ENCODE measurements at regions not wholly inside any gene's neighbourhood (a gene's known extent, or its start where the extent isn't known, plus 50 kb on each side); places are given as distances from the start of the nearest gene placed in this dataset.

DNA sequence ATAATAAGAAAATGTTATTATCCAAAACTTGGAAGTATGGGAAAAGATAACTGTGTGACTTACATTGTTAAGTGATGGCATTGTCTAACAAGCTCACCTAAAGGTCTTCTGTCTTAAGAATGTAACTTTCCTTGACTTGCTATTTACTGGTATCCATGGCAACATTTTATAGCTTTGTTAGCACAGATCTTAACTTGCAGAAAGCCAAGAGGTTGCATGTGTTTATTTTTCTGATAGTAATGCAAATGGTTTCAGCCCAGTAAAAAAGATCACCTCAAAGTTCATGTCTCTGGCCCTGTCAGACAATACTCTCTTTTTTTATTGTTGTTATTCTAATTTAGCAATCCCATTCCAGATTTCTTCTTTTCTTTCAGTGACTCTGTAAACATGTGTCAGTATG, 425.3 kb downstream of the SPRY1 start:
- no peak for DNase-seq

DNA sequence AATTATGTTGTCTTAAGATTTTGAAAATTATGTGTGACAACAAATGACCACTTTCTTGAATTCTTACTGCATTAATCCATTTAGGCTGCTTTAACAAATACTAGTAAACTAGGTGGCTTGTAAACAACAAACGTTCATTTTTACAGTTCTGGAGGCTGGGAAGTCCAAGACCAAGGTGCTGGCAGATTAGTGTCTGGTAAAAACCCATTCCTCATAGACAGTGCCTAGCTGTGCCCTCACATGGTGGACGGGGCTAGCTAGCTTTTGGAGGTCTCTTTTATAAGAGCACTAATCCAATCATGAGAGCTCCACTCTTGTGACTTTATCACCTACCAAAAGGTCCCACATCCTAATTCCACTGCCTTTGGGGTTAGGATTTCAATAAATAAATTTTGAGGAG, 425.8 kb downstream of the SPRY1 start:
- DNase-seq: no peak

DNA sequence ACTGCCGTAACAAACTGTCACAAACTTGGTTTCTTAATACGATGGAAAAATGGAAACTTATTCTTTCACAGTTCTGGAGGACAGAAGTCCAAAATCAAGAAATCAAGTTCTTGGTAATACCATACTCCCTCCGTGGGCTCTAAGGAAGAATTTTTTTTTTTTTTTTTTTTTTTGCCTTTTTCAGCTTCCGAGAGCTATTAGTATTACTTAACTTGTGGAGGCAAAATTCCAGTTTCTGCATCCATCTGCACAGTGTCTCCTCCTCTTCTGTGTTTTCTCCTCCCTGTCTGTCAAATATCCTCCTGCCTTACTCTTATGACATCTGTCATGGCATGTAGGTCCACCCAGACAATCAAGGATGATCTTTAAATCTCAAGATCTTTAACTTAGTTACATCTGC, 426.6 kb downstream of the SPRY1 start:
- no peak for DNase-seq

DNA sequence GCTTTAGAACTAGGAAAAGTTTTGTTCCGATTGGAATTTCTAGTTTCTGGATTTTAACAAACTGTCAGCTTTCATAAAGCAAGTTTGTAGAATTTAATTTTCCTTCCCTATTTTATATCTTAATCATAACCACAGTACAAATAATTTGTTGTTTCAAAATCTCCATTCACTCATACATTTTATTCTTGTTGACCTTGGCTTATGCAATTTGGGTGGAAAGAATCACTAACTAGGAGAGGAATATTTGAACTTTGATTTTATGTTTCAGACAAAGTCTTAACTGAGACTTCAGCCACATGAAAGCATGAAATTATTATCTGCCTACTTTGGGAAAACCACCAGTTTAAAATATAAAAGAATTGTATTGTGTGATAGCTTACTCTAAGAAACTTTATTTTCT, 427.9 kb downstream of the SPRY1 start:
- DNase-seq: no peak

DNA sequence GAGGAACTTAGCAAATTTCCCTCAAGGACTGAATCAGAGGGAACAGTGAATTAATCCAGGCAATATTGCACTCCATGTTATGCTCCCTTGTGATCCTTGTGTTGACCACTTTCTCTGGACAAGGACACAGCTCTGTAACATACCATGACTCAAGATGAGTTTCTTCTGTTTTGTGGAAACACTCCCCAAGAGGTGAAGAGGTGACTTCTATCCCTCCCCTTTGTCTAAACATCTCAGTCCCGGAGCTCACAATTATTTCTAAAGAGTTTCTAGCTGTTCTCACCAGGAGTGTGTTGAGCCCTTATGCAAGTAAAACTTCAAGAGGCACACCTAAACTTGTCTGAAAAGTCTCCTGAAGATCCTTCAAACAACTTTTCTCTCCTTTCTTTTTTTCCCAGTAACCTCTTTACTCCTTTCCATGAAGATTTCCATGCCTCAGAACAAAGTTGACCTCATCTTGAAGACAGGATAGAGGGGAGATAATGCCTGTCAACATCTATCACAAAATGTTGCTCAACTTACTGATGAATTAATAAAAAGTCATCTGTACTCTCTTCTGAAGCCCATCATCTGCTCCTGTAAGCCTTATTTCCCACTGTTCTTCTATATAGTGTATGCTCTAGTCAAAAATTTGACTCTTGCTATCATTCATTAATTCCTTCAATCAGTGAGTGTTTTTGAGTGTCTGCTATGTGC, 429.1 kb downstream of the SPRY1 start:
- no peak for DNase-seq

DNA sequence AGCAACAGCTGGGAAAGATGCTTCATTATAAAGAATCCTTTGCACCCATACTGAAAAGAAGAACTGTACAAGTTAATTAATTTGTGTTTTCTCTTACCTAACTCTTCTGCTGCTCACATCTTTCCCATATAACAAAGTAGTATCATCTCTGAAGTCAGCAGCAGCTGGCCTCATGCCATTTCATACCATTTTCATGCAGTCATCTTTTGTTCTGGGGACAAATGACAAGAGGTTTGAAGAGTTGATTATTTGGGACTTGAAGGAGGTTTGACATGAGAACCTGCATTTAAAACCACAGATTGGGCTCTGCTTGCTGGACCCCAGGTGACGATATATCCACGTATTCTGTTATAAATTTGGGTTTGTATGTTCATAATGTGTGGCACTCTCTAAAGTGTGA, 430.3 kb downstream of the SPRY1 start:
- no peak for DNase-seq

DNA sequence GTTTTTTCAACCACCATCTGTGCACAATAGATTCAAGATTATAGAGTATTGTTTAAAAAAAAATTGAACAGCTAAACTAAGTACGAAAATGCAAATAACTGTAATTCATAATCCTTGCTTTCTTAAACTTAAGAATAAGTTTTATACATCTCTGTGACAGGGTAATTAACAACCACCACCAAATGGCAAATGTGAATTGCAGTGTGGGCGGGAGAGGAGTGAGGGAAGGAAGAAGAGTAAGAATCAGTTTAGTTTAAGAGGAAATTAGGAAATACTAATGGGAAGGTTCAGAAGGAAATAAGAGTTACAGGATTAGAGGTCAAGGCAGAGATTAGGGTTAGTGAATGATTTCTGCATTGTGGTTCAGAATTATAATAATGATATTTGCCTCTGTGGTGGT, 430.9 kb downstream of the SPRY1 start:
- DNase-seq: no peak

DNA sequence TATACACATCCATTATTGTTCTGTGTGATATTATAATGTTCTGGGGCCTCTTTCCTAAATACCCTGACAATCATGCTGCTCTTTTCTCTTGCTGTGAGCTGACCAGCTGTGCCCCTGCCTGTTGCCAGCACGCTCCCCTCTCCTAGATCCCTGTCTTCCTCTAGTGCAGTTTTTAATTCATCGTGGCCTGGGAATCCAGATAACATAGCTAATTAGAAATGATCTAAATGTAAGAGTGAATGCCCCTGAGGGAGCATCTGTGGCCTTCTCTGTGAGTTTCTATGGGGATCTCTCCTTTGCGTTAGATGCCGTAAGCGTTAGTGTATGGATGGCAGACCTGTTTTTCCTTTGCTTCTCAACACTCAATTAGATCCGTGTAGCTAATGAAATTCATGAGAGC, 434.3 kb downstream of the SPRY1 start:
- DNase-seq: no peak

DNA sequence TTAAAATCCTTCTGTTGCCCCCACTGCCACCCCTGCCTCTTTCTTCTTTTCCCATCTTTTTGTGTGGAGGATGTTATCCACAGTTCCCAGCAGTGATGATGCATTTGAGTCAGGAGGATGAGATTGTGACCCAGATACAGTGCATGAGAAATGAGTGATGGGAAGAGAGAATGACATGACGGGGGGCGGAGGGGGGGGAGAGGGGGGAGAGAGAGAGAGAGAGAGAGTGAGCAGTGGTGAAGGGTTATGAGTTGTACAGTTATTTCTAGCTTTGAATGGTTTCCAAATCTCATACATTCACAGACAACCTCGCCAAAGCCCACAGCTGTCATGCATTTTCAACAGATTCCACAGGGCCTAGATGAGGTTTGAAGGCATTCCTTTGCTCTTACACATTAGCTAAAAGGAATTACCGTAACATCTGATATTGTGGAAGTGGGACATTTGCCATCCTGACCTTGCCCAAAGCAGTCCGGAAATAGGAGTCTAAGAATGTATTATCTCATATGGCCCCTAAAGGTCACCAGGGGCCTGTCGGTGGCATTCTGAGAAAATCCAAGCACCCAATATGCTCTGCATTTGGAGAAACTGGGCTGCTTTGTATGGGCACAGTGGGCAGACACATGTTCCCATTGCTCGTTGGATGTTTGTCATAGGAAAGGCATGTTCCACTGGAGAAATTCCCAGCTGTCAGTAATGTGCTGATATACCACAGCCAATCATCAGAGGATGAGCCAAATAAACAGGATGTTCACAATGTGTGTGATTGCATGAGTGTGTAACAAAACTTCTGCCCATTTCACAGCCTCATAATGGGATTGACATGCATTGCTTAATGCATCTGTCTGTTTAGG, 435.8 kb downstream of the SPRY1 start:
- DNase-seq: no peak

DNA sequence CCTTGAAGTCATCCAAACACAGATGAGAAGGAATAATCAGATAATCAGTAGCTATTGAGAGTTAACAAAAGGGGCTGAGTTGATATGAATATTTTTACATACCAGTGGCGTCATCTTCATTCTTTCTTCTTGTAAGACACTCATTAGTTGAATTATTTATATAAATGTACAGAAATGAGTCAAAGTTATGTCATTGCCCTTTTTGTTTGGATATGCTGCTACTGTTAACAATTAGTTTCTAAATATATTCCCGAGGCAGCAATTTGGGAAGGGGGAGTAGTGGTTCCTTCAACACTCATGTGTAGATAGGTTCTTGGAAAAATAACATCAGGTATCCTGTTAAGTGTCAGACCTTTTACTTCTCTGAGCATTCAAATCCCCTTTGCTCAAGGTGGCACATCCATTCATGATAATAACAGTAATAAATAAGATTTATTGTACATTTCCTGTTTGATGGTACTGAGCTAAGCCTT, 436.6 kb downstream of the SPRY1 start:
- no peak for DNase-seq

DNA sequence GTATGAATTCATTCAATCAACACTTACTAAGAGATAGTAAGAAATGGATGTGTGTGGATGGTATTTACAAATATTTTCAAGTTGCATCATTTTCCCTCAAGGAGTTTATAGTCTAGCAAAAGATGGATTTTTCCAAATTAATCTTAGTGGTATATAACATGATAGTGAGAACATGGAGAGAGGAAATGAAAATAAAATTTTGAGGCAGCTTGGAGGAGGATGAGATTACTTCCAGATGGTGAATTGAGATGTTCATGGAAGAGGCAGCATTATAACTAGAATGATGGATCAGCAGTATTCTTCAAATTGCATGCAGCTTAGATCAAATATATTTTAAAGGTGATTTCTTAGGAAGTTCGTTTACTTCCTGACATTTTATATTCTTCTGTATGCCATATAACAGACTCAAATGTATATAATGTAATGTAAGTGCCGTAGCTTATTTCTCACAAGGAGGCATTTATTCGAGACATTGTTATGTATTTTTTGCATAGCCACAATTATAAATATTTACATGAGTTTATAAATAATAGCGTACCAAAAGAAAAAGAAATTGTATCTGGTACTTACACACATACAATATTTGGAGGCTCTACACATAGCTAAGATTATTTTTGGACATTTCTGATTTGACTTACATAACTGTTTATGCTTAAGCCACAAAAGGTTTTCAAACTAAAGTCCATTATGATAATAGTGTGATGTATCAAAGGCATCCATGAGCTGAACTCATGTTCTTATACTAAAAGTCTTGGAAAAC, 439.4 kb downstream of the SPRY1 start:
- no peak for DNase-seq

DNA sequence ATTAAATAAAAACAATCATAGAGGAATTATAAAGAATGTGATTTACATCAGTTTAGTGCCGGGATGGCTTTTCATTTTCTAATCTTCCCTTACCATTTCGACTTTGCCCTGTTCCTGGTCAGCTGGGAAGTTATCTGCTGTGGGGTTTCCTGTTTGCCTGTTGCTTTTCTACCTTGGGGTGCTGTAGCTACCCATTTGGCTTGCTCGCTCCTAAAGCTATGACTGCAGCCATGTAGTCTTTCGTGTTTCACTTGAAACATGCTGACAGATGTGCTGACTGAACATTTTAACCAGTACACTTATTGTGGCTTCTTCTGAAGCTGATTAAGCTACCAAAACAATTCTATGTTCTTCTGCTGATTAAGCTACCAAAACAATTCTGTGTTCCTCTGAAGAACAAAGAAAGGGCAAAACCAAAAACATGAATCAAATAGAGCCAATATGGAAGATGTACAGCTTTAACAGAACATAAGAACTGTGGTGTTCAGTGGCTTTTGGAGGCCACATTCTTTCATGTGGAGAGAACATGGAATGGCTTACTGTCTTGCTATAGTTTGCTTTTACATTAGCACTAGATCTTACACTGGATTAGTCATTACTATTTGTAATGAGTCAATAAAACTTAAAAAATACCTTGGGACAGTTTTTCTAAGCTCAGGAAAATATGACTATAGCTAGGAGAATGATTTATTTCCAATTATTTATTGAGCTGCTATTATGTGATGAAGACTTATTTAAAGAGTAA, 440.4 kb downstream of the SPRY1 start:
- DNase-seq: no peak

DNA sequence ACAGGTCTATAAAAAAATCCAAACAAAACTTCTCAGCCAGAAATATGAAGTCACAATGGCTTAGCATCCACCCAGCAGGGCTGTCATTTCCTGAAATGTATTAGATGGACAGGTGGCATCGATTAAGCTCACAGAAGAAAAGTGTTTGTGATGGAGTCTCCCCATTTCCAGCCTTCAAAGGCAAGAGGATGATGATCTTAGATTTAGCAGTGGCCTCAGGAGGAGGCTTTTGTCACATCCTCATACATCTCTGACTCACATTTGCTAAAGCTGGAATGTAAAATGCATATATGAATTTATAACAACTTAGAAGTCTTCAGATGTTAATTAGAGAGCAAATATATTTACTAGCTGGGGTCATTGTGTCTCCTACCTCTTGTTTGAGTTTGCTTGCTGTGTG, 441.9 kb downstream of the SPRY1 start:
- DNase-seq: no peak

DNA sequence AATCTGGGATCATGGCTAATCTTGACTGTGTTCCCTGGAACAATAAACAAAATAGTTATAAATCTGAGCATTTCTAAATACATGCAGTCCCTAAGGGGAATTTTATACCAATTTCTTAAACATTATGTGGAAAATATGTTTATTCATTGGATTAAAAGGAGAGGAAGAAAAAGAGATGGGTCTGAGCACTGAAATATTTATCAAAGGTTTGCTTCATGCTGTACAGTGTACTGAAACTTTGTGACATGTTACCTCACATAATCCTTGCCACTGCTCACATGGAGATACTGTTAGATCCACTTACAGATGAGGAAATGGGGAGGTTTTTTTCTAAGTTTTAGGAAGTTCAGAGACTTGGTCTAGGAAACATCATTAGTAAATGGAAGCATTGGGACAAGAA, 443.6 kb downstream of the SPRY1 start:
- DNase-seq: no peak

DNA sequence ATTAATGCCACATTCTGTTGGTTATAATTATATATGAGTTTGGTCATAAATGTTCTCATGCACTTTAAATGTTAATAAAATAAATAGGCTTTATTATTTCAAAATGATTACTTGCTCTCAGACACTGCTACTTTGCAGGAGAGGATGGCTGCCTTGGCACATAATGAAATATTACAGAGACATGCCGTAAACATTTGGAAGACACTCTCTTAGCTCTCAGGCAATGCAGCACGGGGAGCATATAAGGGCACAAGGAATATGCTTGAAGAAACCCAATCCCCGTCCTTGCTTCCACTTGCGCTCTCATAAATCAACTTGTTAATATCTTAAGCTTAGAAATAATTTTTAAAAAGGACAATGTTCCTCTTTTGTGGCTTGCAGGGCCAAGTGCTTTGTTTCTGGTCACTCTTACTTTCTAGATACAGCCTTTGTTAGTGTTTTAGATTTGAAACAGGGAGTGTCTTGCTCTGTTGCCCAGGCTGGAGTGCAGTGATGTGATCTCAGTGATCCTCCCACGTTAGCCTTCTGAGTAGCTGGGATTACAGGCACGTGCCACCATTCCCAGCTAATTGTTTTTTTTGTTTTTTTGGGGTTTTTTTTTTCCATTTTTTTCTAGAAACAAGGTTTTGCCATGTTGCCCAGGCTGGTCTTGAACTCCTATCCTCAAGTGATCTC, 445.0 kb downstream of the SPRY1 start:
- no peak for DNase-seq

DNA sequence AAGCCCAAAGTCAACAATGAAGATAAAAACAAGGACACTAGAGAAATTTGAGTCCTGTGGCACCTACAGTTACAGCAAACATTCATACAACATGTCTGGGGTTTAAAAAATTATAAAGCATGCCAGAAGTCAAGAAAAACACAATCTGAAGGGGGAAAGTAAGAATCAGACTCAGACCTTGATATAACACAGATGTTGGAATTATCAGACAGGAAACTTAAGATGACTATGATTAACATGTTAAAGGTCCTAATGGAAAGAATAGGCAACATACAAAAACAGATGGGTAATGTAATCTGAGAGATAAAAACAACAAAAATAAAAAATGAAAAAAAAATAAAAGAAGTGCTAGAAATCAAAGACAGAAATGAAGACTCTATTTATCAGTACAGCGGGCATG, 446.5 kb downstream of the SPRY1 start:
- no peak for DNase-seq

DNA sequence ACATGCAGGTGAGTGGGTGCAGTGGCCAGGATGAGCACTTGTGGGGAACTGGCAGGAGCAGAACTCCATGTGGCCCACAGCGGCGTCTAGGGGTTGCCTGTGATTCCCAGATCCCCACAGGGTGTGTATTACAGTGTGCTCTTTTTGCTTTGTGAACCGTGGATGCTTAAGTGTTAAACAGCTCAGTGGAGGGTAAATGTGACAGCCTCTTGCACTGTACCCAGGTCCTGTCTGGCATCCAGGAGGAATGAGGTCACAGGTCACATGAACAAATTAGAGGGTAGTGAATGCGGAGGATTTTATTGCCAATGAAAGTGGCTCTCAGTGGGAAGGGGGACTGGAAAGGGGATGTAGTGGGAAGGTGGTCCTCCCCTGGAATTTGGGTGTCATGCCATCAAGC, 447.8 kb downstream of the SPRY1 start:
- no peak for DNase-seq

DNA sequence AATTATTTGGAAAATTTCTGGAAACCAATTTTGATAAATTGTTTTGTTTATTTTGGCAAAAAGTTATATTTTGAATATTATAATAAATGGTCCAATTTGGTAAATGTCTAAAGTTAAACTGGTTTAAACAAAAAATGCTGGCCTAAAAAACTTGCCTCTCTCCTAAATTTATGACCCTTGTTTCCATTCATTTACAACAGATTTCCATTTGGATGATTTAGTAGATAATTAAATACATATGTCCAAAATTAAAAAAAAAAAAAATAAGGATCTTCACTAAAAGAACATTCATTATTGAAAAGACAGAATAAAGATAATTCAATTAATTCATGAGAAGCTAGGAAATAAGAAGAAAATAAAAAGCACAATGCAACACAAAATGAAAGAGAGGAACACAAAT, 449.5 kb downstream of the SPRY1 start:
- no peak for DNase-seq

DNA sequence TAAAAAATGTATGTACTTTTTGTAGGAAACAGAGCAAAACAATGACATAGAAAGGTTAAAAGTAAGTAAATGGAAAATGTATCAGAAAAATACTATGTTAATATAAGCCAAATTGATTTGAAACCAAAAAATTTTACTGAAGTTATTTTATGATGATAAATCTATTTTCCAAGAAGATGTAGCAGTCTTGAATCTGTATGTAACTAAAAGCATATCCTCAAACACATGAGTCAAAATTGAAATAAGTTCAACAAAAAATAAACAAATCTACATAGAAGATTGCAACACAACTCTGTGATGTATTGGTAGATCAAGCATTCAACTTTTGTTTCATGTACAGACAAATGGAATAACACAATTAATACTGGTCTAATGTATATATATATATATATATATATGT, 450.0 kb downstream of the SPRY1 start:
- DNase-seq: no peak

DNA sequence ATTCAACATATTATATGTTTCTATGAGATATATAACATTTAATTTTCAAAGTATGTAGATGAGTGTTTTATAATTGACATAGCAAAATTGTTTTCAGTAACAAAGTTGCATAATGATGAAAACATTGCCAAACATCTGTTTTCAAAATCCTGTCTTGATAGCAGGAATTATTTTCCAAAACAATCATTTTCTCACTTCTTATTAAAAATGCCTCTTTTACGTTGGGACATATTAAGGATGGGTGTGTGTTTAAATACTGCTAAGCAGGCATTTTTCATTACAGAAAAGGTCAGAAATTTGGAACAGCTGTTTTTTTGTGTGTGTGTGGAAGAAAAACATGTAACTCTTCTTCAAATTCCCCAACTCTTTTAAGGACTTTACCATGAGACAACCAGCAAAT, 452.0 kb downstream of the SPRY1 start:
- no peak for DNase-seq

DNA sequence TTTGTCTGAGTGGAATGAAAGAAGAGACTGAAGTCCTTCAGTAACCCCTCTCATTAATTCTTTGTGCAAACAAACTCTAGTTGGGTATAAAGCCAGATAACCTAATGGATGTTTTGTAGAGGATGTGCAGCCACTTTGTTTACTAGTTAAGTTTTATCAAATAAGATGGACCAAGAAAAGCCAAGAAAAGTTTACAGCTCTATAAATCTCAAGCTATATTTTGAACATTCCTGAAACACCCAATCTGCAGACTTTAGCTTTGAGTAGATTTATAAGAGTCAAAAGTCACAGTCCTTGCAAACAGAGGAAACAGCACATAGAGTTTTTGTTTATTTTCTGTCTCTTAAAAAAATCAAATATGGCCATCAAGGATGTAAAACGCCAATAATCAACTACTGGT, 452.9 kb downstream of the SPRY1 start:
- DNase-seq: no peak

DNA sequence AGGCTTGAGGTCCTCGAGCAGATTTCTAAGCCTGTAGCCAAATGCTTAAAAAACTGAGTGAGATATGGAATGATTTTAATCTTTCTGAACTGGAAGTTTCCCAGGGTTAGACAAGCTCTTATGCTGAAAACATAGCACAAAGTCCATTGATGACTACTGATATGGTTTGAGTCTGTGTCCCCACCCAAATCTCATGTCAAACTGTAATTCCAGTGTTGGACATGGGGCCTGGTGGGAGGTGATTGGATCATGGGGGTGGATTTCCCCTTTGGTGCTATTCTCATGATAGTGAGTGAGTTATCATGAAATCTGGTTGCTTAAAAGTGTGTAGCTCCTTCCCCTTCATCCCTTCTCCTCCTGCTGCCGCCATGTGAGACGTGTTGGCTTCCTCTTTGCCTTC, 454.9 kb downstream of the SPRY1 start:
- DNase-seq: no peak

DNA sequence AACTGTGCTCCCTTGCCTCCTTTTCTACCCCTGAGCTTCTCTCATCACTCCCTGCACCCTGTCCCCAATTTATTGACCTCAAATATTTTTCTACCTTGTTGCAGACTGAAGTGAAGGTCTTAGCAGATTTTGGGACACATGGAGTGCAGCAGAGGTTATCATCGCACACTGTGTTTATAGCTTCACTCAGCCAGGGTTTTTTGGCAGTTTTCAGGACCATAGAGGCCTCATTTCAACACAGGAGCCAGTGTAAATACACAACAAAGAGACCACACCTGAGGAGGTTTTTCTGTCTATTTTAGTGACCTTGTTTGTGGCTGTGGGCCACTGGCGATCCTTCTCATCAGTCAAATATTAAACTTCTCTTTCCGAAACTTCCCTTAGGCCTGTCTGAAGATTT, 457.1 kb downstream of the SPRY1 start:
- DNase-seq: no peak
